ENCODE measurements at regions not wholly inside any gene's neighbourhood (a gene's known extent, or its start where the extent isn't known, plus 50 kb on each side); places are given as distances from the start of the nearest gene placed in this dataset.

- TF ChIP-seq CTCF (IDR thresholded peaks at IDR 0.05) (no peak), POLR2A (IDR thresholded peaks at IDR 0.05) (no peak)
Measured at GRCh38 chr6:18676548-18676947, 289.4 kb downstream of the RNF144B start.
